ENCODE measurements at regions not wholly inside any gene's neighbourhood (a gene's known extent, or its start where the extent isn't known, plus 50 kb on each side); places are given as distances from the start of the nearest gene placed in this dataset.
"Not testable (repeated sequence)": the region's sequence is repeated elsewhere in the genome, so short reads cannot be mapped to it uniquely, and the experiment has no call there.

- no peak for DNase-seq
Observed at GRCh38 chr21:16117851-16118590, 388.2 kb downstream of the USP25 start.

DNA sequence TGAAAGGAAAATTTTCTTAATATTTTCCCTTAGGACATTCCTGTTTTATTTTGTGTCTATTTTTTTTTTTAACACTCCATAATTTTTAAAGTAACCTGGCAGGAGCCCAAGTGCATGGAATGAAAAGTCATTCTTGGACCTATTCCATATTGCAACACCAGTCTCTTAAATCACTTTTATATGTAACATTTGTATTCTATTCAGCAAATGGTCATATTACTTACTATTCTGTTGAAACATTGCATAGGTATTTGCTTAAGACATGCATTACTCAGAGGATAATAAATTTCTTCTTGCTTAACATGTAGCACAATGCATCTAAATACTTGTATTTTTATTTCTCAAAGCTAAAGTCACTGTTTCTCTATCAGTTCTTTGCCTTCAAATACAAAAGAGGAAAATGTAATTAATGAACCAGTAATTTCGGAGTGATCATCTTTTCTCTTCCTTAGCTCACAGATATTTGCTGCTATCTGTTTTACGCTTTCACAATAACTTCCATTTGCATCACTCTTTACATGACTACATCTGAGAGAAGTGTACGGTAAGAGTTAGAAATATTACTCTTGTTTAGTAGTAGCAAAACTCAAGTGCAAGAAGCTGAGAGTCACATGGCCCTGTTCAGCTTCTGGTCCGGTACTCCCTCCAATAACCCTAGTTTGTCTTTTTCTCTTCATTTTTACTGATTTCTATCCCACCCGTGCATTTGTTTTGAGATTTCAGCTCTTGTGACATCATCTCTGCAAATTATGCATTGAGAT lies 394.8 kb downstream of the USP25 start:
- DNase-seq: no peak

DNA sequence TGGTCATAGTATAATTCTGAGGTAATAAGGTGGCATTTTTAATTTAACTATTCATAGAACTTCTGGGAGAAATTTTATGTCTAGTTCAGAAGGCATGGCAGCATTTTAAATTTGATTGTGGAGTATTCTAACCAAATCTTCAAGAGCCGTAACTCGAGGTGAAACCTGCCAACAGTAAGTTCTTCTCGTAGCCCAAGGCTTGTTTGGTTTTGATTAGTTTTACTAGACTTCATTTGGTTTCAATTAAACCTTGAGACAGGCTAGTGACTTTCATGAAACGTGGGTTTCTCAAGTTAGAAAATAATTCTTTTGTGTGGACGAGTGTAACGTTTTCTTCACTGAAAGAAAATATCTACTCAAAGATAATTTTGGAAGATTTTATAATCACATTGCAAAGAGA lies 395.5 kb downstream of the USP25 start:
- no peak for DNase-seq

DNA sequence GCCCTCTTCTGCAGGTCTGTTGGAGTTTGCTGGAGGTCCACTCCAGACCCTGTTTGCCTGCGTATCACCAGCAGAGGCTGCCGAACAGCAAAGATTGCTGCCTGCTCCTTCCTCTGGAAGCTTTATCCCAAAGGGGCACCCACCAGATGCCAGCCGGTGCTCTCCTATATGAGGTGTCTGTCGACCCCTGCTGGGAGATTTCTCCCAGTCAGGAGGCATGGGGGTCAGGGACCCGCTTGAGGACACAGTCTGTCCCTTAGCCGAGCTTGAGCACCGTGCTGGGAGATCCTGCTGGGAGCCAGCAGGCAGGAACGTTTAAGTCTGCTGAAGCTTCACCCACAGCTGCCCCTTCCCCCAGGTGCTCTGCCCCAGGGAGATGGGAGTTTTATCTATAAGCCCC lies 402.7 kb downstream of the USP25 start:
- not testable (repeated sequence) for DNase-seq

DNA sequence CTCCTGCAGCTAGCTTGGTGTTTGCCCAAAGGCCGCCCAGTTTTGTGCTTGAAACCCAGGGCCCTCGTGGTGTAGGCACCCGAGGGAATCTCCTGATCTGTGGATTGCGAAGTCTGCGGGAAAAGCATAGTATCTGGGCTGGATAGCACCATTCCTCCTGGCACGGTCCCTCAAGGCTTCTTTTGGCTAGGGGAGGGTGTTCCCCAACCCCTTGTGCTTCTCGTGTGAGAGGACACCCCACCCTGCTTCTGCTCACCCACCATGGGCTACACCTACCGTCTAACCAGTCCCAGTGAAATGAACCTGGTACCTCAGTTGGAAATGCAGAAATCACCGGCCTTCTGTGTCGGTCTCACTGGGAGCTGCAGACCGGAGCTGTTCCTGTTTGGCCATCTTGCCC lies 403.5 kb downstream of the USP25 start:
- no peak for DNase-seq

DNA sequence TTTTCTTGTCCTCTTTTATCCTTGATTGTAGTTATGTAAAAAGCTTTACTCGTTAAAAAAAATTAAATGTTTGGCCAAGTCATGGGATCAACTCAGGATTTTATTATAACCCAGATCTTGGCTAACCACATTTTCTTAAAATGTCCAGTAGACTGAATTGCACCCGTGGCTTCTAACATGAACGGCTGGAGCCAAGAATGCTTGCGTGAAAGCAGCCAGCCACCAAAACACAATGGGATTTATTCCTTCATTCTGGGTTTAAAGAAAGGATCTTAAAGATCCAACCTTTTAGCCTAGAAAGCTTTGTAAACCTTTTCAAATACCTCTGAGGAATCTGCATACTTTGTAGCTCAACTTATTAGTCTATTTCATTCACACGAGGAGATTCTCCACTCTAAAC lies 404.4 kb downstream of the USP25 start:
- DNase-seq: no peak

DNA sequence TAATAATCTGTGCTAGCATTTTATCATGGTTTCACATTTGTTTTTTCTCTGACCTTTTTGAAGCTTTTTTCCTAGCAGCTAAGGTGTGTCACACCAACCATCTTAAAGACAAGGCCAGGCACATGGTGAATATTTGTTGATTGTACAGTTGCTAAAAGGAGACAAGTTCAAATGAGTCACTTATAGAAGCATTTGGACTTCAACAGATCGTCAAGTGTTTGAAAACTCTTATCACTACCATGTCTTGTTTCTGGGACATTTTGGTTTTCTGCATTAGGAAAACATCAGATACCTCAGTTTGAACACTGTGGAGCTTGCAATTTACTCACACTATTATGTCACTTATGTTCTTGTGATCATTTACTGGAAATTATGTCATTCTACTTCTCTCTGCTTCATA lies 407.3 kb downstream of the USP25 start:
- no peak for DNase-seq

DNA sequence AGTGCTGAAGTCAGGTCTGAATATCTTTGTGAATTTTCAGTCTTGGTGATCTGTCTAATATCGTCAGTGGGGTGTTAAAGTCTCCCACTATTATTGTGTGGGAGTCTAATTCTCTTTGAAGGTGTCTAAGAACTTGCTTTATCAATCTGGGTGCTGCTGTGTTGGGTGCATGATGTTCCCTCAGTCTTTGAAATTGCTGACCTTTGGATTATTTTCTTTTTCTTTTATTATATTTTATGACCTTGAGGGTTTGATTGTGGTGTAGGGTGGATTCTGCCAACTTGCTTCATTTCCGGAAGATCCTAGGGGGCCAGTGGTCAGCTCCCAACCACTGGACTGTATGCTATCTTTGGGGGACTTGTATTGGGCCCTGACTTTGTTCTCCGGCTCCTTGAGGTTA lies 415.3 kb downstream of the USP25 start:
- DNase-seq: no peak

DNA sequence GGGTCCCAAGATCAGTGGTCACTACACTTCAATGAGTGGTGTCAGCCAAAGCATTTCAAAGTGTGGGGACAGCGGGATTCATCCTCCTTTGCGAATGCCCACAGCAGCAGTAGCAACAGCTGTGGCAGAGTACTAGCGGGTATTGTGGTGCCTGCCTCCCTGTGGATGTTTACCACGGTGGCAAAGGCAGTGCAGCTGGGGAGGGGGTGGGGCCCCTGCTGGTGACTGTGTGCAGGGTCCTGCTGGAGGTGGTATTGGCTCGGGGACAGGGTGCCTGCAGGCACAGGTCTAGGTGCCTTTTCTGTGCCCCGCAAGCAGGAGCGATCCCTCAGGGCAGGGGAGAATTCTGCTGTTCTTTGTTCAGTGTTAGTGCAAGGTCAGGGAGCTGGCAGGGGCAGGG lies 415.7 kb downstream of the USP25 start:
- no peak for DNase-seq

DNA sequence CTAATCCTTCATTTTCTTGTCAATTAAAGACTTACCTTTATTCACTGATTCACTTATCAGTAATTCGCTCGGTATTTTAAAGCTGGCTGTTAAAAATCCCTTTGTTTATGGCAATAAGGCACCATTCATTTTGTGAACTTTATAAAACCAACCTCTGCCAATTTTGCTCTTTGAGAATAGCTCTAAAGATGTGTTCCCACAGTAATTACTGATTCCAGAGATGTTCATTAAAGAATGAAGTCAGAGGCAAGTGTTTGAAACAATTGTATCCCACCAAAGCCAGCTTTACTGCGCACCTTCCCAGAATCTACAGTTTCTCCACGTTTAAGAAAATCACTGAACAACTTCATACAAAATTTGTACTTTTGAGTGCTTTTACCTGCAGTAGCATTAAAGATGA lies 424.5 kb downstream of the USP25 start:
- DNase-seq: no peak

DNA sequence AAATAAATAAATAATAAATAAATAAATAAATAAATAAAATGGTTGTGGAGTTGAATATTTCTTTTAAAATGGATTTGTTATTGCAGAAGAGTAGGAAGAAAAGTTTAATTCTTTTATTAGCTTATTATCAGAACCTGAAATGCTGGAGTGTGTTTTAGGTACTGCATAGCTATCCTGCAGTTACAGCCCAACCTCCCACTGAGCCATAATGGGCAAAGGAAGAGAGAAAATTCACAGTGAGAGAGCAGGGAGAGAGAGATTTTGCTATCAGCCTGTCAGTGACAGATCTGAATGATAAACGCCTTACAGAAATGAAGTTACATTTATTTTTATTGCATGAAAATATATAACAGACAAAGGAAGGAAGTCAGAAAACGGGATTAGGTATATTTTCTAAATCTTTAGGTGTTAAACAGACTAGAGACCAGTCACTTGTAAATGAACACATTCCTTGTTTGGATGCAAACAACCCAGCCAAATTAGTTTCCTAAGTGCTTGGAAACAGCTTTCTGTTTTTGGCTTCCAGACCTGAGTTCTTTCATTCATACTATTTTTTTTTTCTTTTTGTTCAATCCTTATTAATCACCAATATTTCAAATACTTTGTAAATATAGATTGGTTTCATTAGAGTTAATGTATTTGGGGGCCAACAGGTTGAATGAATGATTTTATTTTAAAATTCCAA lies 425.3 kb downstream of the USP25 start:
- DNase-seq: no peak

DNA sequence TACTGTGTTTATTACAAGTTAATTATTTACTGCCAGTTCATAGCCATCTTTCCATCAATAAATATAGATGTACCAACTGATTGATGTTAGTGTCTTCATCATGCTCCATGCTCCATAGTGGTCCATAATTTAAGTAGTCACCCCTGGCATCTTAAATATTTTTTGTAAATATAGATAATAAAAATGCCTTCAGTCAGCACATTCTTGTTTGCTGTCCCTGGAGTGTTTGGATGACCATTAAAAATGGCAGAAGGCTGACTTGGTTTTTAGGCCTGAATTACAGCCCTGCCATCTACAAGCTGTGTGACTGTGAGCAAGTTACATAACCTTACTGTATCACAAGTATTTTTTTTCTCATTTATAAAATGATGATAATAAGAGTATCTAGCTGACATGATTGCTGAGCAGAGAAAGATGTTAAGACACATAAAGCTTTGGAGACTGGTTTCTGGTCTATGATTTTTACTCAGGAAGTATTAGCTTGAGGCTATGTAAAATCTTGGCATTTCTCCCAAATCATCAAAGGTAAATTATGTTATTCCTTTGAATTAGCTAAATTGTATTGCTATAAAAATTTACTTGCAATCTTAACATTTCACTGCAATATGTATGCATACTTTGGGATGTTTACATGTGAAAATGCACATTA lies 427.2 kb downstream of the USP25 start:
- no peak for DNase-seq

DNA sequence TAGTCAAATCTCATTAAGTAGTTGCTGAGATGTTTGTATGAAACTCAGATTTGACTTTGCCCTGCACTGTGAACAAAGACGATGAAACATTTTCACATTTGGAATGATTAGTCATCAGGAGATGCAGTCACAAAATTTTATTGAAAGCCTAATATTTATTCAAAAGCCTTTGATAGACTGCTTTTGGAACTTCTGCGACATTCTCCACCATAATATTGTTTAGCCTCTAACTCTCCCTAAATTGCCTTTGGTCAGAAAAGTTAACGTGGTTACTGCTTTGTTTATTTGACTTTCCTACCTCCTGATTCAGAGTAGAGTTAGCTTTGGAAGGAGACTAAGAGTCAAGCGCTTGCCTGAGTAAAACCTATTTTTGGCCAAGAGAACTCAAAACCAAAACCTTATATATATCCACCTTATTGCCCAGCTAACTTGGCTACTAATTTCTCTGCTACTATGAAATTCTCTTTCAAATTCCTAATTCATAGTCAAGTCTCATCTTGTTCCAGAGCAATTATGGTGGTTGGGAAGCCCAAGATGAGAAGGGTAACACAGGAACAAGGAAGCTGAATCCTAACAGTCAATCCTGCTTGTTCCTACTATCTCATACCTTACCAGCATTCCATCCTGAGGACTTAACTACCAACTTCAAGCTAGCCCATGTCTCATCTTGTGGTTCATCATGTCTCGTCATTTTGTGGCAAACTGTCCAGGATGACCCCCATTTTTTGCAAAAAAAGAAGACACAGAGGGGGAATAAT lies 429.6 kb downstream of the USP25 start:
- DNase-seq: no peak

GRCh38 chr21:16159971-16160350 lies 430.2 kb downstream of the USP25 start:
- no peak for DNase-seq

GRCh38 chr21:16162953-16163352 lies 433.2 kb downstream of the USP25 start:
- no peak for DNase-seq

- DNase-seq: no peak
Observed at GRCh38 chr21:16169102-16169511, 439.3 kb downstream of the USP25 start.

DNA sequence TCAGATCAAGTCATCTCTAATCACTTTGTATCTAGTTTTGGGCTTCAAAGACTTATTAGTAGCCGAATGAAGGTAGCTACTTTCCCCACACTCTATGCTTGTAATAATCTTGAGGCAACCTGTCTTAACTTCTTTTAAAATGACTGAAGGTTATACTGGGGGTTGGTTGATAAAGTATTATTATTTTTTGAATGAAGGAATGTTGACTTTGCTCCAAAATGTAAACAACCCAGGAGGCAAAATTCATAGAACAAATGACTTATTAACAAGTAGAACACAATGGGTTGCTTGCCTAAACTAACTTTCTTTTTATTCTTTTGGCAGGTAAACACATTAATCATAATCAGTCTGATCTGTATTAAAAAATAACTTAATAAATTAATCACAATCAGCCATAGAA lies 440.0 kb downstream of the USP25 start:
- no peak for DNase-seq

DNA sequence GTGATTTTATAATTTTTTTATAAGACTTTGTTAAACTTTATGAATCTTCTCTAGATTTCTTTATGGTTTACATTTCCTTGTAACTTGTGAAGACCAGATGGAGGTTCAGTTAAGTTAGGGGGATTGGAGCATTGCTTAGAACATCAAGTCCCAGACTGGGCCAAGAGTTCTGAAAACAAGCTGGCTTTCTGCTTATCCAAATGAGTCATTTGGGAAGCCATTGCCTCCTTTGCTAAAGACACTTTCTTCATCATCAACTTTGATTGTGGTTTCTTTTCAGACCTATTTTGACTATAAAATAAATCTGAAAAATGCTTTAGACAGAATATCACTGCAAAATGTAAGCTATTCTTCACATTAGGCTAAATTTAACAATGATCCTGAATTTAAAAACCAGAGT lies 446.8 kb downstream of the USP25 start:
- DNase-seq: no peak

- no peak for DNase-seq
Observed at GRCh38 chr21:16177532-16177931, 447.8 kb downstream of the USP25 start.

DNA sequence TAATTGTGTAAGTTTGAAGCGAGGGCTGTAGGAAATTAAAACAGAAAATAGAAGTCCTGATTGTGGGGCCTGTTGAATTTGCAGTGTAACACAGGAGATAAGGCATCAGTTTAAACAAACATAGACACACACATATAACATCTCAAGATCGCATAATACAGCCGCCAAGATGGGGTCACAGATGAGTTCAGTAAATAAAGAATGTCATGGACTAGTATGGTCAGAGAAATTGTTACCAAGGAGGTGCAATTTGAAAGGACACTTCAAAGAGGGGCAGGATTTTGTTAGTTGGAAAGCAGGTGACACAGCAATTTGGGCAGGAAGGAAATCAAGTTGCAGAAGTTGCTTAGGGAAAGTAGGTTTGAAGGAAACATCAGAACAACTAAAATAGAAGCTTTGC lies 450.0 kb downstream of the USP25 start:
- no peak for DNase-seq

DNA sequence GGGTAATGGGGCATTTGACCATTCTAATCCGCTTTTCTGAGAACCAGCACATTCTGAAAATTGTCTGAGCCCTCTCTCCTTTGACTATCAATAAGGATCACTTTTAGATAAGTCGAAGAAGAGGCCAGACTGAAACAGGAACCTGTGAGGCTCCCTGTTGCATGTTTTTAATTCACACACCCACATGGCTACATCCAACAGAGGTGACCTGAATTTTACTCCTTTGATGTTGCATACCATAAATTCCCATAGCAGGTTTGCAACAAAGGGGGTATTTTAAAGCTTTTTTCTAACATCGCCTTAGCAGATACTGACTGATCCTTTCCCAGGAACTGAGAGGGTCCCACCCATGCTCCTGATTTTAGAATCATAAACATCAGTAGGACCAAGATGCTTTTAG lies 450.8 kb downstream of the USP25 start:
- no peak for DNase-seq

- no peak for DNase-seq
Observed at GRCh38 chr21:16181018-16181417, 451.2 kb downstream of the USP25 start.

DNA sequence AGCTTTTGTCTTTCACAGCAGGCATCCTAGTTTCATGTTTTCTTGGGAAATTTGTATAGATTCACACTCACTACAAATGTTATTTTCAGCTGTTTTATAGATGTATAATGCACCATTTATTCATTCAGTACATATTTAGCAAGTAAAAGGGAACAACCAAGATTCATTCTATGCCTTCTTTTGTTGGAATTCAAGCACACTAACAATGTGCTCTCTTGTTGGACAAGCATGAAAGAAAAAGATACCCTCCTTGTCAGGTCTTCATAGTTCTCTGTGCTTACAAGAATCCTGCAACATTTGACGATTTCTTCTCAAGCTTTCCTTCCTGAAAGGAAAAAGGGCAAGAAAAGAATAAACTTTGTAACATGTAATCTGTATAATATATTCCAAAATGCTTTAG lies 456.0 kb downstream of the USP25 start:
- DNase-seq: no peak
